ENCODE measurements at regions not wholly inside any gene's neighbourhood (a gene's known extent, or its start where the extent isn't known, plus 50 kb on each side); places are given as distances from the start of the nearest gene placed in this dataset.

- TF ChIP-seq EP300 (conservative IDR thresholded peaks at IDR 0.05; ENCODE audit: poor library complexity, severe bottlenecking) (no peak), TAF1 (IDR thresholded peaks at IDR 0.05; ENCODE audit: low read depth) (no peak), SMC3 (conservative IDR thresholded peaks at IDR 0.05; ENCODE audit: poor library complexity) (no peak), EZH2 (IDR thresholded peaks at IDR 0.05; ENCODE audit: borderline replicate concordance, insufficient read depth, low read length, poor library complexity, severe bottlenecking) (no peak), MXI1 (conservative IDR thresholded peaks at IDR 0.05; ENCODE audit: poor library complexity, severe bottlenecking) (no peak), REST (IDR thresholded peaks at IDR 0.05; ENCODE audit: borderline replicate concordance) (no peak), RAD21 (conservative IDR thresholded peaks at IDR 0.05) (no peak), POLR2AphosphoS5 (IDR thresholded peaks at IDR 0.05) (no peak)
- TF ChIP-seq, protein P1, sequence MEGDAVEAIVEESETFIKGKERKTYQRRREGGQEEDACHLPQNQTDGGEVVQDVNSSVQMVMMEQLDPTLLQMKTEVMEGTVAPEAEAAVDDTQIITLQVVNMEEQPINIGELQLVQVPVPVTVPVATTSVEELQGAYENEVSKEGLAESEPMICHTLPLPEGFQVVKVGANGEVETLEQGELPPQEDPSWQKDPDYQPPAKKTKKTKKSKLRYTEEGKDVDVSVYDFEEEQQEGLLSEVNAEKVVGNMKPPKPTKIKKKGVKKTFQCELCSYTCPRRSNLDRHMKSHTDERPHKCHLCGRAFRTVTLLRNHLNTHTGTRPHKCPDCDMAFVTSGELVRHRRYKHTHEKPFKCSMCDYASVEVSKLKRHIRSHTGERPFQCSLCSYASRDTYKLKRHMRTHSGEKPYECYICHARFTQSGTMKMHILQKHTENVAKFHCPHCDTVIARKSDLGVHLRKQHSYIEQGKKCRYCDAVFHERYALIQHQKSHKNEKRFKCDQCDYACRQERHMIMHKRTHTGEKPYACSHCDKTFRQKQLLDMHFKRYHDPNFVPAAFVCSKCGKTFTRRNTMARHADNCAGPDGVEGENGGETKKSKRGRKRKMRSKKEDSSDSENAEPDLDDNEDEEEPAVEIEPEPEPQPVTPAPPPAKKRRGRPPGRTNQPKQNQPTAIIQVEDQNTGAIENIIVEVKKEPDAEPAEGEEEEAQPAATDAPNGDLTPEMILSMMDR (IDR thresholded peaks at IDR 0.05; ENCODE audit: poor library complexity, severe bottlenecking) = no peak
- no peak overlapping the region for H3K4me3 ChIP-seq (ENCODE audit: low read length)
- no peak overlapping the region for H3K27ac ChIP-seq (ENCODE audit: low read length)
- H3K9me3 ChIP-seq (ENCODE audit: low read length) = no peaks in the 10 kb centered on the region
- no peaks in the 10 kb centered on the region for H3K36me3 ChIP-seq (ENCODE audit: insufficient read depth, low read length)
- no peak overlapping the region for H3K4me2 ChIP-seq (ENCODE audit: low read length)
- no peaks in the 10 kb centered on the region for H3K9me2 ChIP-seq (ENCODE audit: insufficient read depth, low read length)
- no peaks in the 10 kb centered on the region for H3K79me2 ChIP-seq (replicated peaks; ENCODE audit: insufficient read depth, low read length)
- no peak overlapping the region for H2AFZ ChIP-seq (ENCODE audit: low read depth, low read length)
- no peaks in the 10 kb centered on the region for H4K20me1 ChIP-seq (ENCODE audit: insufficient read depth)
- H3K27me3 ChIP-seq (ENCODE audit: insufficient read depth, low read depth, low read length) = no peaks in the 10 kb centered on the region
- no peaks in the 10 kb centered on the region for H3F3A ChIP-seq (ENCODE audit: insufficient read depth, low read length, poor library complexity, severe bottlenecking)
- H3K9ac ChIP-seq (ENCODE audit: low read length) = no peak overlapping the region
These were observed 482.4 kb upstream of the CAMK1G start for GRCh38 chr1:209101106-209101505.

- no peak overlapping the region for H3K27ac ChIP-seq (ENCODE audit: low read length)
- H4K20me1 ChIP-seq (ENCODE audit: insufficient read depth) = no peaks in the 10 kb centered on the region
- no peaks in the 10 kb centered on the region for H3K9me2 ChIP-seq (ENCODE audit: insufficient read depth, low read length)
- H3K36me3 ChIP-seq (ENCODE audit: insufficient read depth, low read length) = no peaks in the 10 kb centered on the region
- no peak overlapping the region for H3K4me3 ChIP-seq (ENCODE audit: low read length)
- H3K9me3 ChIP-seq (ENCODE audit: low read length) = no peaks in the 10 kb centered on the region
- no peaks in the 10 kb centered on the region for H3F3A ChIP-seq (ENCODE audit: insufficient read depth, low read length, poor library complexity, severe bottlenecking)
- no peaks in the 10 kb centered on the region for H3K79me2 ChIP-seq (replicated peaks; ENCODE audit: insufficient read depth, low read length)
- H2AFZ ChIP-seq (ENCODE audit: low read depth, low read length) = no peak overlapping the region
- TF ChIP-seq RAD21 (conservative IDR thresholded peaks at IDR 0.05) (no peak), EP300 (conservative IDR thresholded peaks at IDR 0.05; ENCODE audit: poor library complexity, severe bottlenecking) (no peak), MXI1 (conservative IDR thresholded peaks at IDR 0.05; ENCODE audit: poor library complexity, severe bottlenecking) (no peak), TAF1 (IDR thresholded peaks at IDR 0.05; ENCODE audit: low read depth) (no peak), SMC3 (conservative IDR thresholded peaks at IDR 0.05; ENCODE audit: poor library complexity) (no peak), EZH2 (IDR thresholded peaks at IDR 0.05; ENCODE audit: borderline replicate concordance, insufficient read depth, low read length, poor library complexity, severe bottlenecking) (no peak), REST (IDR thresholded peaks at IDR 0.05; ENCODE audit: borderline replicate concordance) (no peak), POLR2AphosphoS5 (IDR thresholded peaks at IDR 0.05) (no peak)
- TF ChIP-seq, protein P1 (IDR thresholded peaks at IDR 0.05; ENCODE audit: poor library complexity, severe bottlenecking) = no peak
- H3K4me2 ChIP-seq (ENCODE audit: low read length) = no peak overlapping the region
- no peaks in the 10 kb centered on the region for H3K27me3 ChIP-seq (ENCODE audit: insufficient read depth, low read depth, low read length)
- no peak overlapping the region for H3K9ac ChIP-seq (ENCODE audit: low read length)
These were observed 481.4 kb upstream of the CAMK1G start for GRCh38 chr1:209102120-209102519.
